Testis (tissue), 2 donors: ENCODE measurements at regions not wholly inside any gene's neighbourhood (a gene's known extent, or its start where the extent isn't known, plus 50 kb on each side); places are given as distances from the start of the nearest gene placed in this dataset.
"Not testable (repeated sequence)": the region's sequence is repeated elsewhere in the genome, so short reads cannot be mapped to it uniquely, and the experiment has no call there.

ENCODE experiments used
- DNase-seq: peaks from one replicate; pipeline ENCODE4 v3.0.0-alpha.2; 2019
- H3K27ac ChIP-seq, 2 donors: fragments of 200-600 bp; sonication (generic); one replicate each; pipeline ENCODE4 v1.5.1; 2019
- H3K27me3 ChIP-seq: fragments of 200-600 bp; sonication (generic); one replicate; pipeline ENCODE4 v1.5.1; 2019
- H3K36me3 ChIP-seq: fragments of 200-600 bp; sonication (generic); one replicate; pipeline ENCODE4 v1.5.1; 2017; ENCODE audit warnings: low read depth; ENCODE audit errors: missing control alignments
- H3K4me1 ChIP-seq: fragments of 200-600 bp; sonication (generic); one replicate; pipeline ENCODE4 v1.5.1; 2019
- H3K4me3 ChIP-seq, 2 donors: fragments of 200-600 bp; sonication (generic); one replicate each; pipeline ENCODE4 v1.5.1; 2017 to 2019
- H3K9me3 ChIP-seq: fragments of 200-600 bp; sonication (generic); one replicate; pipeline ENCODE4 v1.5.1; 2017
- POLR2A ChIP-seq: fragments of 450-650 bp; IDR thresholded peaks from one replicate; pipeline ENCODE4 v1.6.1; 2017; ENCODE audit warnings: antibody characterized with exemption, mild to moderate bottlenecking, moderate library complexity
- WGBS, 2 donors: methylation state at CpG; one replicate each; pipeline ENCODE4 v1.1.5; 2018; 5-methylcytosine and 5-hydroxymethylcytosine counted together
- intact Hi-C: fragments of 100-400 bp; cut with DNase I; formaldehyde crosslinking; loops from one replicate; pipeline ENCODE4 v1.15.1; 2023; ENCODE audit warnings: low total_unique reads
- TF ChIP-seq, protein P1 (sequence below), 3 experiments: fragments of 450-650 bp in 2 of 3; fragments of 200-600 bp in 1 of 3; sonication (generic) in 1 of 3; IDR thresholded peaks; one replicate each; pipeline ENCODE4 v1.5.1; 2016 to 2019; ENCODE audit warnings: antibody characterized with exemption in 3 of 3, mild to moderate bottlenecking in 2 of 3, moderate library complexity in 1 of 3

- Histone ChIP-seq H3K27ac (no peak overlapping the region), H3K36me3 (no peaks in the 10 kb centered on the region), H3K4me3 (no peak overlapping the region), H3K27me3 (no peaks in the 10 kb centered on the region), H3K9me3 (no peaks in the 10 kb centered on the region), H3K4me1 (no peaks in the 10 kb centered on the region)
- WGBS, 2 donors, result 93 to 100% methylated on average over 1 of the region's 1 CpG
- TF ChIP-seq, protein P1, sequence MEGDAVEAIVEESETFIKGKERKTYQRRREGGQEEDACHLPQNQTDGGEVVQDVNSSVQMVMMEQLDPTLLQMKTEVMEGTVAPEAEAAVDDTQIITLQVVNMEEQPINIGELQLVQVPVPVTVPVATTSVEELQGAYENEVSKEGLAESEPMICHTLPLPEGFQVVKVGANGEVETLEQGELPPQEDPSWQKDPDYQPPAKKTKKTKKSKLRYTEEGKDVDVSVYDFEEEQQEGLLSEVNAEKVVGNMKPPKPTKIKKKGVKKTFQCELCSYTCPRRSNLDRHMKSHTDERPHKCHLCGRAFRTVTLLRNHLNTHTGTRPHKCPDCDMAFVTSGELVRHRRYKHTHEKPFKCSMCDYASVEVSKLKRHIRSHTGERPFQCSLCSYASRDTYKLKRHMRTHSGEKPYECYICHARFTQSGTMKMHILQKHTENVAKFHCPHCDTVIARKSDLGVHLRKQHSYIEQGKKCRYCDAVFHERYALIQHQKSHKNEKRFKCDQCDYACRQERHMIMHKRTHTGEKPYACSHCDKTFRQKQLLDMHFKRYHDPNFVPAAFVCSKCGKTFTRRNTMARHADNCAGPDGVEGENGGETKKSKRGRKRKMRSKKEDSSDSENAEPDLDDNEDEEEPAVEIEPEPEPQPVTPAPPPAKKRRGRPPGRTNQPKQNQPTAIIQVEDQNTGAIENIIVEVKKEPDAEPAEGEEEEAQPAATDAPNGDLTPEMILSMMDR (IDR thresholded peaks at IDR 0.05), result no peak
- no peak for TF ChIP-seq POLR2A
- intact Hi-C loops, result no loop called here
- DNase-seq, result no peak
These were observed 174.6 kb downstream of the VEGFC start for GRCh38 chr4:176618138-176618537.

GRCh38 chr4:176619430-176619829 is 173.3 kb downstream of the VEGFC start:
- WGBS, 2 donors, result 93 to 94% methylated on average over 2 of the region's 2 CpGs
- Histone ChIP-seq H3K9me3 (no peaks in the 10 kb centered on the region), H3K27me3 (no peaks in the 10 kb centered on the region), H3K4me1 (no peaks in the 10 kb centered on the region), H3K36me3 (no peaks in the 10 kb centered on the region), H3K4me3 (no peak overlapping the region), H3K27ac (no peak overlapping the region)
- no peak for DNase-seq
- intact Hi-C loops, result no loop called here
- no peak for TF ChIP-seq POLR2A
- TF ChIP-seq, protein P1 (IDR thresholded peaks at IDR 0.05), result no peak

- H3K27me3 ChIP-seq, result no peaks in the 10 kb centered on the region
- H3K27ac ChIP-seq, result no peak overlapping the region
- no peak for DNase-seq
- WGBS, 2 donors, result 26 to 40% methylated on average over 2 of the region's 2 CpGs
- no peaks in the 10 kb centered on the region for H3K4me1 ChIP-seq
- no peaks in the 10 kb centered on the region for H3K9me3 ChIP-seq
- intact Hi-C loops, result no loop called here
- TF ChIP-seq POLR2A, result no peak
- TF ChIP-seq, protein P1 (IDR thresholded peaks at IDR 0.05), result no peak
- H3K36me3 ChIP-seq, result no peaks in the 10 kb centered on the region
- H3K4me3 ChIP-seq, result no peak overlapping the region
These were observed 170.3 kb downstream of the VEGFC start for GRCh38 chr4:176622251-176622948.

GRCh38 chr4:176624983-176625610 is 167.6 kb downstream of the VEGFC start:
- H3K9me3 ChIP-seq, DNase-seq, intact Hi-C loops, H3K4me1 ChIP-seq, H3K27ac ChIP-seq, H3K27me3 ChIP-seq, H3K36me3 ChIP-seq: not testable (repeated sequence)
- 75 to 91% methylated on average over 19 to 27 of the region's 37 CpGs for WGBS, 2 donors
- peak overlapping the region; percentile 12 to 52 for H3K4me3 ChIP-seq

DNA sequence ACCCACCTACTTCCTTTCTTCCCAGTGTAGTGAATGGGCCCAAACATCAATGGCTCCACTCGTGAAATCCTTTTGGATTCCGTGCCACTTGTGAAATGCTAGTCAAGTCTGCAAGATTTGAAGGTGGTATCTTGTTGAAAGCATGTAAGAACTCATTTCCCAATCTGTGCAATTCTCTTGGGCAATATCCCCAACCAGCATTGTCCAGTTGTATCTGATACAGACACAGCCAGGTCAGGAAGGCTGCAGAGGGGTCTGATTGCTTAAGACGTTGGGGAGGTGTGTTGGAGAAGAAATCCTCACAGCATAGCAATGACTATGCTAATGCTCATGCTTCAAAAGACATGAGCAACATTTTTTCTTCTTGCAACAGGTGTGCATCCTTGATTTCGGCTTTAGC is 164.8 kb downstream of the VEGFC start:
- intact Hi-C loops, result no loop called here
- no peak for TF ChIP-seq POLR2A
- TF ChIP-seq, protein P1 (IDR thresholded peaks at IDR 0.05), result no peak
- no peak for DNase-seq

More for the DNA sequence above, 164.8 kb downstream of the VEGFC start:
- H3K36me3 ChIP-seq, result no peaks in the 10 kb centered on the region
- H3K27me3 ChIP-seq, result no peaks in the 10 kb centered on the region
- no peak overlapping the region for H3K4me3 ChIP-seq
- no peaks in the 10 kb centered on the region for H3K9me3 ChIP-seq
- no peaks in the 10 kb centered on the region for H3K4me1 ChIP-seq
- no peak overlapping the region for H3K27ac ChIP-seq
- 87 to 88% methylated on average over 4 of the region's 4 CpGs for WGBS, 2 donors
